ENCODE measurements at regions not wholly inside any gene's neighbourhood (a gene's known extent, or its start where the extent isn't known, plus 50 kb on each side); places are given as distances from the start of the nearest gene placed in this dataset.

GRCh38 chr20:43821795-43822194, 92.9 kb upstream of the TOX2 start:
- POLR2A ChIA-PET (ENCODE audit: unreplicated experiment), result no interaction called here
- H2AK9ac ChIP-seq (replicated peaks; ENCODE audit: low read depth, low read length, poor library complexity), result no peak overlapping the region
- H3K36me3 ChIP-seq (ENCODE audit: control insufficient read depth, insufficient read depth, low read length), result no peaks in the 10 kb centered on the region
- H3K4me3 ChIP-seq (ENCODE audit: insufficient read depth, low read depth, low read length), result no peak overlapping the region
- TF ChIP-seq MAFK (IDR thresholded peaks at IDR 0.05; ENCODE audit: low read depth, low read length), result no peak
- TF ChIP-seq, protein P1, sequence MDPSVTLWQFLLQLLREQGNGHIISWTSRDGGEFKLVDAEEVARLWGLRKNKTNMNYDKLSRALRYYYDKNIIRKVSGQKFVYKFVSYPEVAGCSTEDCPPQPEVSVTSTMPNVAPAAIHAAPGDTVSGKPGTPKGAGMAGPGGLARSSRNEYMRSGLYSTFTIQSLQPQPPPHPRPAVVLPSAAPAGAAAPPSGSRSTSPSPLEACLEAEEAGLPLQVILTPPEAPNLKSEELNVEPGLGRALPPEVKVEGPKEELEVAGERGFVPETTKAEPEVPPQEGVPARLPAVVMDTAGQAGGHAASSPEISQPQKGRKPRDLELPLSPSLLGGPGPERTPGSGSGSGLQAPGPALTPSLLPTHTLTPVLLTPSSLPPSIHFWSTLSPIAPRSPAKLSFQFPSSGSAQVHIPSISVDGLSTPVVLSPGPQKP (IDR thresholded peaks at IDR 0.05; ENCODE audit: borderline replicate concordance, low read depth, low read length), result no peak
- no peak for TF ChIP-seq BHLHE40 (IDR thresholded peaks at IDR 0.05; ENCODE audit: low read depth, low read length)
- TF ChIP-seq RCOR1 (IDR thresholded peaks at IDR 0.05; ENCODE audit: insufficient replicate concordance, low read length), result no peak
- no peak for TF ChIP-seq MAZ (IDR thresholded peaks at IDR 0.05; ENCODE audit: borderline replicate concordance, low read depth, low read length)
- TF ChIP-seq CHD1 (IDR thresholded peaks at IDR 0.05; ENCODE audit: low read depth, low read length), result no peak
- TF ChIP-seq CEBPB (IDR thresholded peaks at IDR 0.05; ENCODE audit: low read depth, low read length), result no peak
- TF ChIP-seq, protein P2, sequence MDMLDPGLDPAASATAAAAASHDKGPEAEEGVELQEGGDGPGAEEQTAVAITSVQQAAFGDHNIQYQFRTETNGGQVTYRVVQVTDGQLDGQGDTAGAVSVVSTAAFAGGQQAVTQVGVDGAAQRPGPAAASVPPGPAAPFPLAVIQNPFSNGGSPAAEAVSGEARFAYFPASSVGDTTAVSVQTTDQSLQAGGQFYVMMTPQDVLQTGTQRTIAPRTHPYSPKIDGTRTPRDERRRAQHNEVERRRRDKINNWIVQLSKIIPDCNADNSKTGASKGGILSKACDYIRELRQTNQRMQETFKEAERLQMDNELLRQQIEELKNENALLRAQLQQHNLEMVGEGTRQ (IDR thresholded peaks at IDR 0.05; ENCODE audit: low read depth, low read length), result no peak
- TF ChIP-seq FOS (IDR thresholded peaks at IDR 0.05; ENCODE audit: low read depth, low read length), result no peak
- no peak for TF ChIP-seq CTCF (conservative IDR thresholded peaks at IDR 0.05; ENCODE audit: low read depth, low read length)
- no peak for TF ChIP-seq POLR2A (IDR thresholded peaks at IDR 0.05; ENCODE audit: low read depth, low read length)
- TF ChIP-seq MXI1 (IDR thresholded peaks at IDR 0.05; ENCODE audit: borderline replicate concordance, low read depth, low read length), result no peak
- TF ChIP-seq RAD21 (IDR thresholded peaks at IDR 0.05; ENCODE audit: low read length), result no peak
- TF ChIP-seq NFE2L2 (IDR thresholded peaks at IDR 0.05; ENCODE audit: low read depth, low read length), result no peak
- no peak for TF ChIP-seq SMC3 (IDR thresholded peaks at IDR 0.05; ENCODE audit: low read depth, low read length)
- TF ChIP-seq RFX5 (IDR thresholded peaks at IDR 0.05; ENCODE audit: low read depth, low read length), result no peak
- no peak overlapping the region for H2BK5ac ChIP-seq (ENCODE audit: low read depth, low read length, poor library complexity, severe bottlenecking)
- H3K9me1 ChIP-seq (ENCODE audit: insufficient read depth, low read length), result no peaks in the 10 kb centered on the region
- no peaks in the 10 kb centered on the region for H3K79me1 ChIP-seq (ENCODE audit: low read depth in 1 of 2, low read length in 2 of 2)
- no peak overlapping the region for H2BK15ac ChIP-seq (ENCODE audit: low read depth, low read length)
- no peaks in the 10 kb centered on the region for H4K20me1 ChIP-seq (ENCODE audit: insufficient read depth, low read length)
- H3K9ac ChIP-seq (ENCODE audit: low read depth, low read length), result no peak overlapping the region
- no peak overlapping the region for H3K4ac ChIP-seq (ENCODE audit: low read depth, low read length)
- intact Hi-C loops (cut with micrococcal nuclease) (loop anchor here (2.0 kb wide), 1 partner anchor 15 kb away; no protein-coding TSS in a partner anchor), in situ Hi-C loops (cut with MboI; ENCODE audit: low sequenced_read_pairs) (no loop called here), dilution Hi-C loops (cut with HindIII; ENCODE audit: low sequenced_read_pairs, unreplicated experiment) (no loop called here)
- no peak overlapping the region for H2BK120ac ChIP-seq (ENCODE audit: low read depth, low read length)
- H3K4me2 ChIP-seq (ENCODE audit: low read depth, low read length), result no peak overlapping the region
- ATAC-seq (ENCODE audit: low read depth) (no peak), DNase-seq (no peak)
- no TSS peak for BruUV-seq (replicated peaks)
- H4K8ac ChIP-seq (ENCODE audit: low read depth in 2 of 2, low read length in 2 of 2), result no peak overlapping the region
- WGBS, 2 experiments (ENCODE audit: extremely low coverage in 2 of 2, insufficient read length in 1 of 2), result no CpG with 5 or more reads among the region's 3 CpGs
- H2AFZ ChIP-seq (replicated peaks; ENCODE audit: low read length, poor library complexity), result no peak overlapping the region
- H2BK20ac ChIP-seq (ENCODE audit: low read depth, low read length), result no peak overlapping the region
- no peak overlapping the region for H4K5ac ChIP-seq (ENCODE audit: low read depth, low read length)
- no peak overlapping the region for H3K23ac ChIP-seq (ENCODE audit: low read depth, low read length)
- CTCF ChIA-PET, result no interaction called here
- 0 out of 2 replicates have a peak, but pooled peaks cover 2% of the 10 kb centered on the region for H3K9me3 ChIP-seq (ENCODE audit: control insufficient read depth, insufficient read depth, low read length)
- no peak overlapping the region for H3K56ac ChIP-seq (ENCODE audit: extremely low read depth, insufficient read depth, low read length)
- H3K14ac ChIP-seq (replicated peaks; ENCODE audit: low read depth, low read length), result no peak overlapping the region
- H3K4me1 ChIP-seq (ENCODE audit: control insufficient read depth, insufficient read depth, low read length), result no peaks in the 10 kb centered on the region
- no peak overlapping the region for H4K91ac ChIP-seq (ENCODE audit: insufficient read depth, low read depth, low read length)
- no peak overlapping the region for H3K18ac ChIP-seq (ENCODE audit: low read depth, low read length)
- no peak overlapping the region for H3K27ac ChIP-seq (ENCODE audit: insufficient read depth, low read length)
- no peak overlapping the region for H2AK5ac ChIP-seq (ENCODE audit: low read depth, low read length)
- H3K27me3 ChIP-seq (ENCODE audit: control insufficient read depth, insufficient read depth, low read length), result peaks cover 11% of the 10 kb centered on the region
